Retinal pigment epithelial cell (primary cell): ENCODE measurements at regions not wholly inside any gene's neighbourhood (a gene's known extent, or its start where the extent isn't known, plus 50 kb on each side); places are given as distances from the start of the nearest gene placed in this dataset.
A peak's percentile ranks its signal among the peaks of the same experiment; 100 is the strongest.

ENCODE experiments used
- DNase-seq: peaks from one replicate; pipeline ENCODE4 v3.0.0-alpha.2; 2010; ENCODE audit warnings: low read depth
- H3K4me3 ChIP-seq: 2 replicates; pipeline ENCODE4 v1.5.1; 2011; ENCODE audit warnings: mild to moderate bottlenecking, low read length, control low read depth, moderate library complexity
- CTCF ChIP-seq: conservative IDR thresholded peaks from 2 replicates; pipeline ENCODE4 v1.5.1; 2011; ENCODE audit warnings: low read depth, low read length, control low read depth, inconsistent platforms

GRCh38 chr13:44242766-44243165, 130.9 kb upstream of the SERP2 start:
- TF ChIP-seq CTCF, result no peak
- no peak for DNase-seq
- H3K4me3 ChIP-seq, result no peak overlapping the region

- TF ChIP-seq CTCF, result peak; percentile 41
- no peak for DNase-seq
- H3K4me3 ChIP-seq, result no peak overlapping the region
Measured at GRCh38 chr13:44243198-44243857, 130.3 kb upstream of the SERP2 start.

GRCh38 chr13:44244288-44244687, 129.3 kb upstream of the SERP2 start:
- no peak for DNase-seq
- H3K4me3 ChIP-seq, result no peak overlapping the region
- TF ChIP-seq CTCF, result no peak

GRCh38 chr13:44249431-44249836, 124.2 kb upstream of the SERP2 start:
- no peak for TF ChIP-seq CTCF
- no peak for DNase-seq
- no peak overlapping the region for H3K4me3 ChIP-seq

GRCh38 chr13:44252938-44253337, 120.7 kb upstream of the SERP2 start:
- DNase-seq, result no peak
- no peak overlapping the region for H3K4me3 ChIP-seq
- no peak for TF ChIP-seq CTCF

- no peak for DNase-seq
- no peak for TF ChIP-seq CTCF
Measured at GRCh38 chr13:44255771-44256364, 117.8 kb upstream of the SERP2 start.

GRCh38 chr13:44257796-44258195, 115.8 kb upstream of the SERP2 start:
- no peak overlapping the region for H3K4me3 ChIP-seq
- no peak for TF ChIP-seq CTCF
- DNase-seq, result no peak

More at GRCh38 chr13:44255771-44256364, 117.8 kb upstream of the SERP2 start:
- no peak overlapping the region for H3K4me3 ChIP-seq
